Neural progenitor cell (in vitro differentiated cells): ENCODE measurements at regions not wholly inside any gene's neighbourhood (a gene's known extent, or its start where the extent isn't known, plus 50 kb on each side); places are given as distances from the start of the nearest gene placed in this dataset.

Experiments used
- EZH2 ChIP-seq: fragments of 200-600 bp; sonication (generic); IDR thresholded peaks from 2 replicates; pipeline ENCODE4 v1.6.1; 2017; ENCODE audit warnings: antibody characterized with exemption, mild to moderate bottlenecking, moderate library complexity
- TF ChIP-seq, protein P1 (sequence below): fragments of 200-600 bp; sonication (generic); IDR thresholded peaks from 2 replicates; pipeline ENCODE4 v1.5.1; 2017; ENCODE audit warnings: antibody characterized with exemption, mild to moderate bottlenecking

DNA sequence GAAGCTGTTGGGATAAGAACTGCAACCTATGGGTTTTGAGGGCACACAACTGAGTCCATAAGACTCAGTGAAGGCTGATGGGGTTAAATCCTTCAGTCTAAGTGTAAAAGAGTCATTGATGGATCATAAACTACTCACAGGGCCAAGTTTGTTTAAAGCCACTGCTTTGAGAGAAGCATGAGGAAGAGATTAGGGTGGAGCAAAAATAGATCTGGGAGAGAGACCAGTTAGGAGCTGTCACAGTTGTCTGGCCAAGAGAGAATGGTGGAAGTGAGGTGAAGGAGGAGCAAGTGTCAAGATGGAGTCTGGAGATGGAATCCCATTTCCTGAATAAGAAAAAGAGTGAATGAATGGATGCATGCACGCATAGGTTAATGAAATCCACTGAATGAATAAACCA is 379.1 kb upstream of the CDH11 start:
- TF ChIP-seq, protein P1, sequence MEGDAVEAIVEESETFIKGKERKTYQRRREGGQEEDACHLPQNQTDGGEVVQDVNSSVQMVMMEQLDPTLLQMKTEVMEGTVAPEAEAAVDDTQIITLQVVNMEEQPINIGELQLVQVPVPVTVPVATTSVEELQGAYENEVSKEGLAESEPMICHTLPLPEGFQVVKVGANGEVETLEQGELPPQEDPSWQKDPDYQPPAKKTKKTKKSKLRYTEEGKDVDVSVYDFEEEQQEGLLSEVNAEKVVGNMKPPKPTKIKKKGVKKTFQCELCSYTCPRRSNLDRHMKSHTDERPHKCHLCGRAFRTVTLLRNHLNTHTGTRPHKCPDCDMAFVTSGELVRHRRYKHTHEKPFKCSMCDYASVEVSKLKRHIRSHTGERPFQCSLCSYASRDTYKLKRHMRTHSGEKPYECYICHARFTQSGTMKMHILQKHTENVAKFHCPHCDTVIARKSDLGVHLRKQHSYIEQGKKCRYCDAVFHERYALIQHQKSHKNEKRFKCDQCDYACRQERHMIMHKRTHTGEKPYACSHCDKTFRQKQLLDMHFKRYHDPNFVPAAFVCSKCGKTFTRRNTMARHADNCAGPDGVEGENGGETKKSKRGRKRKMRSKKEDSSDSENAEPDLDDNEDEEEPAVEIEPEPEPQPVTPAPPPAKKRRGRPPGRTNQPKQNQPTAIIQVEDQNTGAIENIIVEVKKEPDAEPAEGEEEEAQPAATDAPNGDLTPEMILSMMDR: no peak
- no peak for TF ChIP-seq EZH2
